GM21576 (cell line): ENCODE measurements at regions not wholly inside any gene's neighbourhood (a gene's known extent, or its start where the extent isn't known, plus 50 kb on each side); places are given as distances from the start of the nearest gene placed in this dataset.
A peak's percentile ranks its signal among the peaks of the same experiment; 100 is the strongest.

Source experiments
- ATAC-seq: cut with Tn5 transposase; IDR thresholded peaks from one replicate; pipeline ENCODE4 v1.9.1; 2021; ENCODE audit warnings: mild to moderate bottlenecking, moderate library complexity; ENCODE audit not compliant: unreplicated experiment

DNA sequence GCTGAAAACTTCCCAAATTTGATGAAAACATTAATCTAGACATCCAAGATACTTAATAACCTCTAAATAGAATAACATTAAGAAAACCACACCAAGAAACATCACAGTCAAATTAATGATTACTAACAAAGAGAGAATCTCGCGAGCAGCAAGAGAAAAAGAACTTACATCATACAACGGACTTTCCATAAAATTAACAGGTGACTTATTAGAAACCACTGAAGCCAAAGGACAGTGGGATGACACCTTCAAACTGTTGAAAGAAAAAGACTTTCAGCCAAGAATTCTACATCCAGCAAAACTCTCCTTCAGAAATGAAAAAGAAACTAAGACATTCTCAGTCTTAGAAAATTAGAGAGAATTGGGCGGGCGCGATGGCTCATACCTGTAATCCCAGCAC is 232.0 kb downstream of the SNCA start:
- no peak for ATAC-seq

GRCh38 chr4:89599026-89599425 is 237.9 kb downstream of the SNCA start:
- no peak for ATAC-seq

- ATAC-seq: no peak
Observed at GRCh38 chr4:89598602-89599001, 238.4 kb downstream of the SNCA start.

DNA sequence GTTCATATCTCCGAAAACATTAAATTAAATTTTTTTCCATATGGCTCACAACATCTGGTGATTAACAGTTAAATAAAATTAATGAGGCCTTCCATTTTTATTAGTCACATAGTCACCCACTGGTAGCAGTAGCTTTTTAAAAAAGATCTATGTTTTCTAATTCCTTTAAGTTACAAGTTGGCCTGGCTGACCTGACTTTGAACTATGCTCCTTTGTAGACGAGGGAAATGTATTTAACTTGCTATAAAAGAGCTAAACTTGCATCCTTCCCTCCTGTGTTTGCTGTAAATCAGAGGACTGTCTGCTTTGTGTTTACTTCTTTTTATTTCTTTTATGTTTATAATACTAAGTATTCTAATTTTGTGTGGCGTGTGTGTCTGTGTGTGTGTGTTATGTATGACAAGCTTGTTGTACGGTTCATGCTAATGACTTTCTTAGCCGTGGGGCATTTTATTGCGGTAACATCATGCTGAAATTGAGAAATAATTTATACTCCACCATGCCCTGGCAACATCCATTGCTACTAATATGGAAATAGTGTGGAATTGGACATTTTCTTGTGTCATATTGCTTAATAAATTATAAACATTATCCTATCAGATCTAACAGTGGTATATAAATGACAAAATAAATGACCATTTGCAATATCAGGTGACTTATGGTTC is 241.7 kb downstream of the SNCA start:
- no peak for ATAC-seq

DNA sequence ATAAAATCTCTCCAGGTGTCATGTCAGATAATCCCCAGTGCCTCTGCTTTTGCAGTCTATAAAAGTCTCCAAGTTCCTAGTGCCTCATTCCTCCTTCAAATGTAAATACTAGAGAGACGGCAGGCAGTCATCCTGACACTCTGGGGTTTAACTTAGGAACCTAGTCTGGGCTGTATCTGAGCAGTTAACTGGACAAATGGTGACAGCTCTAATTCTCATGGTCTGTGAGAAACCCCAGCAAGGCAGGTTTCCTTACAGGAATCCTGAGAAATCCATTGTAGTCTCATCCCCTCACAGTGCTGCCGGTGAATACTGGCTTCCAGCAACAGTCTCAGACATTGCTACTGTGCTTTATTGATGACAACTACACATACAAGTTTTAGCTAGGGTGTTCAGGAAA is 246.8 kb downstream of the SNCA start:
- no peak for ATAC-seq

GRCh38 chr4:89588421-89588820 is 248.5 kb downstream of the SNCA start:
- ATAC-seq: no peak

DNA sequence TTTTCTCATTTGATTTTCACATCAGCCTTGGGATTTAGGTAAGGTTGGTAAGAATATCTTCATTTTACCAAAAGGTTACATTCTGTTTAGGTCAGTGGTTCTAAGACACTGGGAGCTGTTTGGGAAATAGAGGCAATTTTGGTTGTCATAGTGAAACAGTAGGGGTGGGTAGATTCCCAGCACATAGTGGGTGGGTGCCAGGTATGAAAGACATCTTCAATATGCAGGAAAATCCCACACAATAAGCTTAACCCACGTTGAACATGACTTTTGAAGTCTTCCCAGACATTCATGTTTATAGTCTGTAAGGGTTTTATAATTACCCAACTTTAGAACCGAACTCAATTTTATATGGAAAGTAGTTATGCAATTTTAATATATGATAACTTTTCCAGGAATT is 249.6 kb downstream of the SNCA start:
- ATAC-seq: no peak

DNA sequence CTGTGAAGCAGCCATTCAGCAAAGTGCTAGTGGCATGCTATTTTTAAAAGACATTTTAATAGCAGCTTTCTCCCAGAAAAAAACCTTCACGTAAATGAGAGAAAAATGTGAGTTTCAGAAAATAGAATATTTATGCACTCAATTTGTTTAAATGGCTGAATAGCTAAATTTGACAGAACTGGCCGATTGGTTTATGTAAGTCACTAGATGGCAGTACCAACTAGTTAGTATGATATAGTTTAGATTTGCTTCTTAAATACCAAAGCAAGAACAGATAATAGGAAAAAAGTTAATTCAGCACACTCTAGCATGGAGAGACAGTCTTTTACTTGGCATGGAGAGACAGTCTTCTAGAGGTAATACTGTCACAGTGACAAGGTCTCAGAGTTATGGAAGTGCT is 250.1 kb downstream of the SNCA start:
- no peak for ATAC-seq

- no peak for ATAC-seq
Observed at GRCh38 chr4:89586318-89586717, 250.6 kb downstream of the SNCA start.

- ATAC-seq: no peak
Observed at GRCh38 chr4:89582756-89583505, 254.0 kb downstream of the SNCA start.

GRCh38 chr4:89579771-89580170 is 257.2 kb downstream of the SNCA start:
- no peak for ATAC-seq

DNA sequence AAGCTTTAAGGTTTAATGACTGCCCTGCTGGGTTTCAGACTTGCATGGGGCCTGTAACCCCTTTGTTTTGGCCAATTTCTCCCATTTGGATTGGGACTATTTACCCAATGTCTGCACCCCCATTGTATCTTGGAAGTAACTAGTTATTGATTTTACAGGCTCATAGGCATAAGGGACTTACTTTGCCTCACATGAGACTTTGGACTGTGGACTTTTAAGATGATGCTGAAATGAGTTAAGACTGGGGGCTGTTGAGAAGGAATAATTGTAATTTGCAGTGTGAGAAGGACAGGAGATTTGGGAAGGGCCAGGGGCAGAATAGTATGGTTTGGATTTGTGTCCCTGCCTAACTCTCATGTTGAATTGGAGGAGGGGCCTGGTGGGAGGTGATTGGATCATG is 260.7 kb downstream of the SNCA start:
- no peak for ATAC-seq

DNA sequence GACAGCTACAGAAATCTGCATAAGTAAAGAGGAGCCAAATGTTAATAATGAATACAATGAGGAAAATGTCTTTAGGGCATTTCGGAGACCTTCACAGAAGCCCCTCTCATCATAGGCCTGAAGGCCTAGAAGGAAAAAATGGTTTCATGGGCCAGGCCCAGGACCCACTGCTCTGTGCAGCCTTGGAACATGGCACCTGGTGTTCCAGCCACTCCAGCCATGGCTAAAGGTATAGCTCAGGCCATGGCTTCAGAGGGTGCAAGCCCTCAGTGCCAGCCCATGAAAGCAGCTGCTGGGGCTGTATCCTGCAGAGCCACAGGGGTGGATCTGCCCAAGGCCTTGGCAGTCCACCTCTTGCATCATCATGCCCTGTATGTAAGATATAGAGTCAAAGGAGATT is 261.1 kb downstream of the SNCA start:
- no peak for ATAC-seq

- no peak for ATAC-seq
Observed at GRCh38 chr4:89574176-89574575, 262.8 kb downstream of the SNCA start.

GRCh38 chr4:89573656-89574055 is 263.3 kb downstream of the SNCA start:
- no peak for ATAC-seq

DNA sequence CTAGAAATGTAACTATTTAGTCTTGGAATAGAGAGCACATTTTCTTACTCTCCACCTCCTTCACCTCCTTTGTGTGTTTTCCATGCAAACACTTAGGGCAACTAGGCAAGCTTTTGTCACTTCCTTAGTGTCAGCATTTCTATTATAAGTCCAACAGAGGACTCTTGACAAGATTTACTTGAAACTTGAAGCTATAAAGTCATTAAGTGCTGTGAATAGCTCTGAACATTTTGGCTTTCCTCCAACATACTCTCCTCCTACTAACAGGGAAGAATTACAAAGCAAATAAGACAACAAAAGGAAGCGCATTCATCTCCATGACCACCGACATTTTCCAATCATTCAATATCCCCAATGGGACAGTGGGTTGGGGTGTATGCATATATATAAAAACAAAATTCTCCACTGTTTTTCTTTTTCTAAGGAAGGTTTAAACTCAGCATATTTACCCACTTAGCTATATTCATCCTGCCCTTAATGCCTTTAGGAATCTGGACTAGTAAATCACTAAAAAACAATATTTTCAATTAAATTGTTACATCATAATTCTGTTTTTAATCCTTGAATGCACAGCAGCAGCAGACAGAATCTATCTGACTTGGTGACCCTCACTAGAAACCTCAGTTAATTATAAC is 264.6 kb downstream of the SNCA start:
- no peak for ATAC-seq

GRCh38 chr4:89570931-89571330 is 263.3 kb upstream of the GPRIN3 start:
- no peak for ATAC-seq

DNA sequence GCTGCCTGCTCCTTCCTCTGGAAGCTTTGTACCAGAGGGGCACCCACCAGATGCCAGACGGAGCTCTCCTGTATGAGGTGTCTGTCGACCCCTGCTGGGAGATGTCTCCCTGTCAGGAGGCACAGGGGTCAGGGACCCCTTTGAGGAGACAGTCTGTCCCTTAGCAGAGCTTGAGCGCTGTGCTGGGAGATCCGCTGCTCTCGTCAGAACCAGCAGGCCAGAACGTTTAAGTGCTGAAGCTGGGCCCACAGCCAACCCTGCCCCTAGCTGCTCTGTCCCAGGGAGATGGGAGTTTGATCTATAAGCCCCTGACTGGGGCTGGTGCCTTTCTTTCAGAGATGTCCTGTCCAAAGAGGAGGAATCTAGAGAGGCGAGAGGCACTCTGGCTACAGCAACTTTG is 260.3 kb upstream of the GPRIN3 start:
- ATAC-seq: no peak

- ATAC-seq: peak; percentile 49
Observed at GRCh38 chr4:89563431-89563830, 255.8 kb upstream of the GPRIN3 start.

DNA sequence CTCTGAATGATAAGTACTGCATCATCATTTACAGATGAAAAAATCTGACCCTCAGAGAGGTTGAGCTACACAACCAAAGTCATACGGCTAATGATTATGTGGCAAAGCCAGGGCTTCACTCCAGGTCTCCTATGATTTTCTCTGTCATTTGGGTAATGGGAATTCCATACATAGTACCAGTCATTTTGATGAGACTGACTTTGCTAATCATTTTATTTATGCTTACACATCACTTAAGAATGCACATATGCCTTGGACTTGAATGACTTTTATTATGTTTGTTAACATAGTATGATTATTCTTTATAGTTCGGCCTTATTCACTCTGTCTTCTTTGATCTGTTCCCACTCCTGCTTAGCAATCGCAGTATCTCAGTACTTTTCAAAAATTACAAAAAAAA is 255.1 kb upstream of the GPRIN3 start:
- ATAC-seq: no peak

- ATAC-seq: no peak
Observed at GRCh38 chr4:89561048-89561447, 253.4 kb upstream of the GPRIN3 start.

GRCh38 chr4:89558147-89558546 is 250.5 kb upstream of the GPRIN3 start:
- no peak for ATAC-seq
